Esophagus (tissue), 2 donors: ENCODE measurements at regions not wholly inside any gene's neighbourhood (a gene's known extent, or its start where the extent isn't known, plus 50 kb on each side); places are given as distances from the start of the nearest gene placed in this dataset.
"Not testable (repeated sequence)": the region's sequence is repeated elsewhere in the genome, so short reads cannot be mapped to it uniquely, and the experiment has no call there.

Source experiments
- H3K27ac ChIP-seq, 2 donors: one replicate each; pipeline ENCODE4 v1.5.1; 2013; ENCODE audit warnings: low read depth in 2 of 2, mild to moderate bottlenecking in 2 of 2, inconsistent platforms in 1 of 2, low read length in 1 of 2, moderate library complexity in 1 of 2
- H3K27me3 ChIP-seq, 2 donors: one replicate each; pipeline ENCODE4 v1.6.1; 2013; ENCODE audit warnings: low read length in 2 of 2, control low read depth in 1 of 2, mild to moderate bottlenecking in 1 of 2; ENCODE audit not compliant: insufficient read depth in 2 of 2, control insufficient read depth in 1 of 2
- H3K36me3 ChIP-seq, 2 donors: one replicate each; pipeline ENCODE4 v1.6.1; 2013; ENCODE audit warnings: low read length in 1 of 2; ENCODE audit not compliant: control insufficient read depth in 2 of 2, insufficient read depth in 2 of 2
- H3K4me1 ChIP-seq, 2 donors: one replicate each; pipeline ENCODE4 v1.6.1; 2013; ENCODE audit warnings: low read length in 1 of 2; ENCODE audit not compliant: control insufficient read depth in 2 of 2, insufficient read depth in 2 of 2
- H3K4me3 ChIP-seq, 2 donors: one replicate each; pipeline ENCODE4 v1.5.1; 2013; ENCODE audit warnings: low read length in 2 of 2, mild to moderate bottlenecking in 2 of 2, low read depth in 1 of 2, moderate library complexity in 1 of 2
- H3K9me3 ChIP-seq, 2 donors: one replicate each; pipeline ENCODE4 v1.6.1; 2013; ENCODE audit warnings: mild to moderate bottlenecking in 2 of 2, low read depth in 1 of 2, low read length in 1 of 2, moderate library complexity in 1 of 2; ENCODE audit not compliant: control insufficient read depth in 2 of 2, insufficient read depth in 1 of 2
- WGBS, 2 donors: extraction: QIAGEN DNeasy Blood & Tissue Kit; methylation state at CpG; one replicate each; pipeline ENCODE4 v1.1.7; 2013; 5-methylcytosine and 5-hydroxymethylcytosine counted together
- donor health status: healthy with polysubstance abuse.
- donor health status: Bipolar disorder and iron deficiency.

DNA sequence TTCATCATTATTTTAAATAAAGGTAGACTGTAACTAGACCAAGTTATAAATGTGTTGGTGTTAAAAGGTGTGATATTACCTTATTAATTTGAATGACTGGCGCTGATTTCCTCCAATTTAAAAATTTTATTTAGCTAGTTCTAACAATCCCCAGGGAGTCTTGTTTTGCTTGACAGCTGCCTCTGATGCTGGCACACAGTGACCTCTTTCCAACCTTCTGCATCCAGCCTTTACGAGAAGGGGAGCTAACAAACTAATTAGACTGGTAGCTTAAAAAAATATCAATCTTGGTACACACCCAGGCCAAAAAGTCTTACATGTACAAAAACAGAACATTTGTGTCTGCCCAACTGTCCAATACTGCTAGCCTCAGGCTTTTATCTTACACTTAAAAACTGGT is 51.8 kb upstream of the ENPEP start:
- 47 to 53% methylated on average over 2 of the region's 2 CpGs for WGBS, 2 donors
- Histone ChIP-seq H3K27ac (no peak overlapping the region), H3K27me3 (no peaks in the 10 kb centered on the region), H3K36me3 (no peaks in the 10 kb centered on the region), H3K4me1 (no peaks in the 10 kb centered on the region), H3K4me3 (no peak overlapping the region), H3K9me3 (peaks cover 0 to 2% of the 10 kb centered on the region in 2 donors)

DNA sequence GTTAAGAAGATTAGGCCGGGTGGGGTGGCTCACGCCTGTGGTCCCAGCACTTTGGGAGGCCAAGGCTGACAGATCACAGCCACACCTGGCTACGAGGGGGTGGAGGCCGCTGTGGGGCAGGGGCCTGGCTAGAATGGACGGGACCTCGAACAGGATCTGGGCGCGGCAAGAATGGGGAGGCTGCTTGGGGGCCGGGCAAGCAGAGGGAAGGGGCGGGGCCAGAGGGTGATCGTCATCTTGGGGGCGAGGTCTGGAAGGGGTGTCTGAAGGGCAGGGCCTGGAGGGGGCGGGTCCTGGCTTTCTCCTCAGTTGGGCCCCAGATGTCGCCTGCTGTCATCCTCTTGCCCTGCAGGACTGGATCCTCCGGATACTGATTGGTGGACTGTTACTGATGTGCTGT is 57.3 kb upstream of the ENPEP start:
- Histone ChIP-seq H3K9me3 (peaks cover 0 to 2% of the 10 kb centered on the region in 2 donors), H3K27me3 (no peaks in the 10 kb centered on the region), H3K27ac (no peak overlapping the region), H3K4me1 (no peaks in the 10 kb centered on the region), H3K4me3 (no peak overlapping the region), H3K36me3 (no peaks in the 10 kb centered on the region)
- 87% methylated on average over 15 of the region's 15 CpGs for WGBS, 2 donors

DNA sequence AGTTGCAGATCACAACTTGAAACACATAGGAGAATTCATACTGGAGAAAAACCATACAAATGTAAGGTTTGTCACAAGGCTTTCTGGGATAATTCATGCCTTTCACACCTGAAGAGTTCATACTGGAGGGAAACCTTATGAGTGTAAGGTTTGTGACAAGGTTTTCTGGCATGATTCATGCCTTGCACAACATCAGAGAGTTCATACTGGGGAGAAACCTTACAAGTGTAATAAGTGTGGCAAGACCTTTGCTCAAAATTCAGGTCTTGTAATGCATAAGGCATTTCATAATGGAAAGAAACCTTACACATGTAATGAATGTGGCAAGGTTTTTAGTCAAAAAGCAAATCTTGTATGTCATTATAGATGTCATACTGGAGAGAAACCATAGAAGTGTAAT is 58.8 kb upstream of the ENPEP start:
- Histone ChIP-seq H3K27ac (no peak overlapping the region), H3K27me3 (no peaks in the 10 kb centered on the region), H3K4me1 (no peaks in the 10 kb centered on the region), H3K9me3 (peaks cover 0 to 2% of the 10 kb centered on the region in 2 donors), H3K4me3 (no peak overlapping the region), H3K36me3 (no peaks in the 10 kb centered on the region)

DNA sequence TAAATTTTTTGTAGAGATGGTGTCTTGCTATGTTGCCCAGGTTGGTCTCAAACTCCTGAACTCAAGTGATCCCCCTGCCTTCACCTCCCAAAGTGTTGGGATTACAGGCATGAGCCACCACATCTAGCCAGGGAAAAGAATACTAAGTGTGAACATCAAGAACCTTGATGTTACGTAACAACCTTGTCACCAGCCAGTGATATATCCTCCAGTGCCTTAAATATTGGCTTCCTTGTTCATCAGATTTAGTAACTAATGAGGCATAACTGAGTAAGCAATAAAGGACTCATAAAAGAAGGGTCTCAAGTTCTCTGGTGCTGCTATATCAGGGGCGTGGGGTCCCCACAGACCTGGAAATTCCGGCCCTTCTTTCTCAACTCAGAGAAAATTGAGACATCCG is 60.5 kb upstream of the ENPEP start:
- no peaks in the 10 kb centered on the region for H3K27me3 ChIP-seq

DNA sequence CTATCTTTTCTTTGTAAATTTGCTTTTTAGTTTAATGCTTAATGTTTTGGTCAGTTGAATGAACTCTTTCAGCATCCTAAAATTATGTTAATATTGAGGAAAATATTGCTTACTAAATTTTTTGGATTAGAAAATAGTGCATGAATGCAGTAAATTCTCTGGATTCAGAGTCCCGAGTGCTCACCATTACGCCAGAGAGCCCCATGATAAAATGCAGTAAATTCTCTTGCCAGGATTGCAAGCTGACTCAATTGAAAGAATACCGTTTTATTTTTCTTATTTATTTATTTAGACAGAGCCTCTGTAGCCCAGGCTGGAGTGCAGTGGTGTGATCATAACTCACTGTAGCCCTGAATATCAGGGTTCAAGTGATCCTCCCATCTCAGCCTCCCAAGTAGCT is 60.9 kb upstream of the ENPEP start:
- H3K9me3 ChIP-seq, result peaks cover 0 to 2% of the 10 kb centered on the region in 2 donors
- H3K27ac ChIP-seq, result no peak overlapping the region
- H3K36me3 ChIP-seq, result no peaks in the 10 kb centered on the region
- 74 to 75% methylated on average over 3 of the region's 3 CpGs for WGBS, 2 donors
- H3K4me3 ChIP-seq, result no peak overlapping the region
- H3K4me1 ChIP-seq, result no peaks in the 10 kb centered on the region
- no peaks in the 10 kb centered on the region for H3K27me3 ChIP-seq

More for the DNA sequence above, 60.5 kb upstream of the ENPEP start:
- Histone ChIP-seq H3K4me3 (no peak overlapping the region), H3K9me3 (peaks cover 0 to 2% of the 10 kb centered on the region in 2 donors), H3K36me3 (no peaks in the 10 kb centered on the region), H3K4me1 (no peaks in the 10 kb centered on the region), H3K27ac (no peak overlapping the region)
- 89 to 94% methylated on average over 4 of the region's 4 CpGs for WGBS, 2 donors

- peaks cover 0 to 2% of the 10 kb centered on the region in 2 donors for H3K9me3 ChIP-seq
- H3K36me3 ChIP-seq, result no peaks in the 10 kb centered on the region
- no peaks in the 10 kb centered on the region for H3K4me1 ChIP-seq
- H3K27ac ChIP-seq, result no peak overlapping the region
- 41 to 73% methylated on average over 1 of the region's 1 CpG for WGBS, 2 donors
- no peaks in the 10 kb centered on the region for H3K27me3 ChIP-seq
- H3K4me3 ChIP-seq, result no peak overlapping the region
These were observed 61.4 kb upstream of the ENPEP start for GRCh38 chr4:110414561-110414920.

GRCh38 chr4:110413807-110414560 is 62.0 kb upstream of the ENPEP start:
- H3K27ac ChIP-seq, H3K4me3 ChIP-seq: not testable (repeated sequence)
- WGBS, 2 donors, result 57 to 61% methylated on average over 5 of the region's 5 CpGs

GRCh38 chr4:110412354-110413065 is 63.4 kb upstream of the ENPEP start:
- Histone ChIP-seq H3K4me1 (no peaks in the 10 kb centered on the region), H3K27me3 (no peaks in the 10 kb centered on the region), H3K27ac (no peak overlapping the region), H3K36me3 (no peaks in the 10 kb centered on the region), H3K9me3 (no peaks in the 10 kb centered on the region), H3K4me3 (no peak overlapping the region)
- 66 to 70% methylated on average over 5 of the region's 5 CpGs for WGBS, 2 donors

More at GRCh38 chr4:110413807-110414560, 62.0 kb upstream of the ENPEP start:
- not testable (repeated sequence) for H3K9me3 ChIP-seq, H3K36me3 ChIP-seq, H3K4me1 ChIP-seq, H3K27me3 ChIP-seq

DNA sequence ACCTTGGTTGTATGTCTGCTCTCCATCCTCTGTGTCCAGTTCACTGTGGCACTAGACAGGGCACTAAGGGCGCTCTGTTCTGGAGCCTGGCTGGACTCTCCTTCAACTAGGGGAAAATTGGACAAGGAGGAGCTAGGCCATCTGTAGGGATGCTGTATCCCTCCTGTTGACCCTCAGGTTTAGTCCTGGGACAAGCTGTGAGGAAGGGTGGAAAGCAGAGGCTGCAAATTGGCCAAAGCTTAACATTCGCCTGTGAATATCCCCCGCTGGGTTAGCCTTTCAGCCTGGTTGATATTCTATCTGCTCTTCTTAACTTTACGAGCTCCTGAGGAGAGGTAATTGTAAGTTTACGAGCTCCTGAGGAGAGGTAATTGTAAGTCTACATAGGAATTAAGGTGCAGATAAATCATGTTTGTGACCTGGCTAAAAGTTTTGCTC is 64.4 kb upstream of the ENPEP start:
- Histone ChIP-seq H3K4me1 (no peaks in the 10 kb centered on the region), H3K4me3 (no peak overlapping the region), H3K9me3 (no peaks in the 10 kb centered on the region), H3K36me3 (no peaks in the 10 kb centered on the region), H3K27me3 (no peaks in the 10 kb centered on the region), H3K27ac (no peak overlapping the region)
- 82 to 86% methylated on average over 5 of the region's 5 CpGs for WGBS, 2 donors
